ENCODE measurements at regions not wholly inside any gene's neighbourhood (a gene's known extent, or its start where the extent isn't known, plus 50 kb on each side); places are given as distances from the start of the nearest gene placed in this dataset.

GRCh38 chr2:204494681-204495080, 50.6 kb upstream of the PARD3B start:
- DNase-seq: no peak

- DNase-seq: no peak
Measured at GRCh38 chr2:204495381-204495780, 49.9 kb upstream of the PARD3B start.
